ENCODE measurements at regions not wholly inside any gene's neighbourhood (a gene's known extent, or its start where the extent isn't known, plus 50 kb on each side); places are given as distances from the start of the nearest gene placed in this dataset.

DNA sequence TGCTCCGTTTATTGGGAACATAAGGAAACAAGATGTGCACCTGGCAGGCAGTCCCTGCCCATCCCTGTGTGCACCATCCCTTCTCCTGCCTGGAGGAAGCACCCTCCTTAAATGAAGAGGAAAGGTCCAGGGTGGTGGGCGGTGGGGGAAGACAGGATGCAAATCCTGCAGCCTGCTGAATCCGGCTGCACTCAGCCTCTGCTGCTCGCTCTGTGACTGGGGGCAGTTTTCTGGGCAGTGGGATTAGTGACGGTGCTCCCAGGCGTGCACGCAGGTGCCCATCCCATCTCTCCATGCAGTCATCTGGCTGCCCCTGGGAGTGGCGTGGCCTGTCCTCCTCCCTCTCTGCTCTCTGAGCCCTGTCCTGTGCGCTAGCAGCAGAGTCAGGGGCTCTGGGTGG lies 371.3 kb upstream of the MYT1L start:
- no peak for DNase-seq

GRCh38 chr2:2701813-2702212 lies 370.7 kb upstream of the MYT1L start:
- no peak for DNase-seq

DNA sequence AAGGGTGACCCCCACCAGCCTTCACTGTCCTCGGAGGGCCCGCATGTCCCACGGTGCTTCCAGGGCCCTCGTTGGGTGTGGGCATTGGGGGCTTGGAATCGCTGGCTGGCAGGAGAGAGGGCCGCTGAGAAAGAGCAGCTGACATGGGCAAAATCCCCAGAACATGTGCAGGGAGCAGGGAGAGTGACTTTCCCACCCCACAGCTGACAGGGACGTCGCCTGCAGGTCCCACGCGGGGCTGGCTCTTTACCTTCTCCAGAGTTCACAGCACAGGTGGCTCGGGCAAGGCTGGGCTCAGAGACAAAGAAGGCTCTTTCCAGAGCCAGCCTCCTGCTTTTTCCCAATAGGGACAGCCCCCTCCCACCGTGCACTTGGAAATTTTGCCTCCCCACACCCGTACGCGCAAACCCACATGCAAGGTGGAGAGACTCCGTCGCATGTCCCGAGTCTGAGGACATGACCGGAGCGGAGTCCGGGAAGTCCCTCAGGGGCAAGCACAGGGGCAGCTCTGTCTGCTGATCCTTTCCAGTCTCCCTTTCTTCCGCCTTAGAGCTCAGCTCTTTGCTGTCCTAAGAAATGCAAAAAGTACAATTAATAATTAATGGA lies 370.2 kb upstream of the MYT1L start:
- no peak for DNase-seq

- no peak for DNase-seq
Measured at GRCh38 chr2:2699121-2699505, 368.0 kb upstream of the MYT1L start.

GRCh38 chr2:2698182-2699120 lies 367.4 kb upstream of the MYT1L start:
- DNase-seq, result no peak

DNA sequence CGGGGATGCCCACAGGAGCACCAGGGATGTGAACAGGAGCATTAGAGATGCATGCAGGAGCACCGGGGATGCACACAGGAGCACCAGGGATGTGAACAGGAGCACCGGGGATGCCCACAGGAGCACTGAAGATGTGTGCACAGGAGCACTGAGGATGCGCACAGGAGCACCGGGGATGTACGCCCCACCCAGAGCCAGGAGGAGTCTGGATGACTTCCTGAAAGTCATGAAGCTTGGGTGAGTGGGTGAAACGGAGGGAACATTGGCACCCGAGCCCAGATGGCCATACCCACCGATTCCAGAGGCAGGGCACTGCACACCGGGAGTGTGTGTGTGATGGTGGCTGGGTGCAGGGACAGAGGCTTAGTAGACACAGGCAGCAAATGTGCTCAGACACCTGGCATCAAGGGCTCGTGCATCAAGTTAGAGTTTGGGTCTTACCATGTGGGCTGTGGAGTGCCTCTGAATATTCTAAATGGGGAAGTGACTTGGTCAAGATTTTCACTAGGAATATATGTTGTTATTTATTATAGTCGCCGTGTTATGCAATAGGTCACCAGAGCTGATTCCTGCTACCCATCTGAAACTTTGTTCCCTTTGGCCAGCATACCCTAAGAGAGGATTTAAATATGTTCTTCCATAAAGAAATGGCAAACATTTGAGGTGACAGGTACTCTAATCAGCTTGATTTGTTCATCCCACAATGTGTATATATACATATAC lies 365.8 kb upstream of the MYT1L start:
- DNase-seq, result no peak

DNA sequence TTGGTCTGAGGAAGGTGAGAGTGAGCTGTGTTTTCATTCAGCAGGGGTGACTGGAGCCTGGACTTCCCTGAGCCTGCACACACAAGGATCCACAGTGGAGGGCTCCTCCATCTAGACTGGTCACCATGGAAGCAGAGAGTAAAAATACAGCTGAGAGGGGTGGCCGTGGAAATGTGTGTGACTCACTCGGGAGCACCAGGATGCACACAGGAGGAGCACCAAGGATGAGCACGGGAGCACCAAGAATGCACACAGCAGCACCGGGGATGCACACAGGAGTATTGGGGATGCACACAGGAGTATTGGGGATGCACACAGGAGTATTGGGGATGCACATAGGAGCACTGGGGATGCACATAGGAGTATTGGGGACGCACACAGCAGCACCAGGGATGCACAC lies 365.2 kb upstream of the MYT1L start:
- DNase-seq, result no peak

- DNase-seq, result no peak
Measured at GRCh38 chr2:2694746-2695145, 363.7 kb upstream of the MYT1L start.

DNA sequence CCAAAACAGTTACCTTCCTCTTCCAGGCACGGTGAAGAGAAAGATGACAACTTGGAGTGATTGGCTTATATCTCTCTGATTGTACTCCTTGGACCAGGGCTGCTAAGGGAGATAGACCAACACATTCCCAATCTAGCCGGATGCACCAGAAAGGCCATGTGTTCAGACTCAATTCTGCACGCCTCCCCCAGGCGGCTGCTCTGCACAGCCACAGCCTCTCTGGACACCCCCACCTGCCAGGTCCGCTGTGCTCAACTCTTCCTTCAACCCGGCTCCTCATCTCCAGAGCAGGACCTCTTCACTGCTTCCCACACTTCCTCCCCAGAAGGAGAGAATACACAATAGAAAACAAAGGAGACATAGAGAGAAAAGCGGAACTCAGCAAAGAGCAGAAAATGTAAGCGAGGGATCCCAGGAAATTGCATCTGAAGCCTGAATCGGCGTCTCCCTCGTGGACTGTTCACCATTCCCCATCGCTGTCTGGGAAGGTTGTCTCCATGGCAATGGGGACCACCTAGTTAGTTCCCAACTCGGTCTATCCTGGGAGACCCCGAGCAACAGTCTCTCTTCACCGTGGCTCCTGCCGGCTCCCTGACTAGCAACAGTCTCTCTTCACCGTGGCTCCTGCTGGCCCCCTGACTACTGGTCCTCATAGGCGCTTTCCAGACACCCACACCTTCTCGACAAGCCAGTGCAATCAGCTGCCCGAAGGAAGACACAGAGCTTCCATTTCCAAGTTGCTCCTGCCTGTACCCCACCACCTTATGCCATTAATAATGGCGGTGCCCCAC lies 361.7 kb upstream of the MYT1L start:
- DNase-seq, result no peak

GRCh38 chr2:2691419-2691818 lies 360.3 kb upstream of the MYT1L start:
- no peak for DNase-seq

GRCh38 chr2:2690985-2691384 lies 359.9 kb upstream of the MYT1L start:
- no peak for DNase-seq

GRCh38 chr2:2689306-2689705 lies 358.2 kb upstream of the MYT1L start:
- no peak for DNase-seq

DNA sequence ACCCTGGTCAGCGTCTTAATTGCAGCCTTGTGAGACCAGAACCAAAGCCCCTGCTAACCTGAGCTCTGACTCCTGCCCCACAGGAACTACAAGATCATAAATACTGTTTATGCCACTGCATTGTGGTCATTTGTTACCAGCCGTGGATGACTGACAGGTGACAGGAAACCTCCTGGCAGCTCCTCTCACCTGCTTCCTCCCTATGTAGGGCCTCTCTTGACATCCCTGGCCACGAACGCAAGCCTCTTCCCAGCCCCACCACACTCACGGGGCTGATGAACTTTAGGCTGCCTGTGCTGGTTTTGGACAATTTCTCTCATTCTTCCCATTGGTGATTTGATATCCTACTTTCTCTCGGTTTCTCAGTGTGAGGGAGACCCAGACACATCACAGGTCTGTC lies 357.2 kb upstream of the MYT1L start:
- no peak for DNase-seq

DNA sequence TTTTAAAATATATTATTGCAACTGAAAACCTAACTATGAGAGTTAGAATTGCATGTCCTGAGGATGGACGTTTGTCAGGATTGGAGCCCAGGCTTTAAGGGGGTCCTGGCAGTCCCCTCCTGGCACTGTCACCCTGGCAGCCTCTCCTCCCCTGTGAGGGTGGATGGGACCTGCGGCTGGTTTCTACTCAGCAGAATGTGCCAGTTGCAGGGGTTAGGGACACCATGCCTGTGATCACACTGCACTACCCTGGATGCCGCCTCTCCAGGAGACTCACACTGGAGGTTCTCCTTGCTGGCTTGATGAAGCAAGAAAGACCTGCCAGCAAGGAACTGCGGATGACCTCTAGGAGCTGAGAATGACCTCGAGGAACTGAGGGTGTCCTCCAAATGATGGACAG lies 356.7 kb upstream of the MYT1L start:
- no peak for DNase-seq

- DNase-seq, result no peak
Measured at GRCh38 chr2:2686222-2686621, 355.1 kb upstream of the MYT1L start.

- no peak for DNase-seq
Measured at GRCh38 chr2:2683606-2684224, 352.6 kb upstream of the MYT1L start.

DNA sequence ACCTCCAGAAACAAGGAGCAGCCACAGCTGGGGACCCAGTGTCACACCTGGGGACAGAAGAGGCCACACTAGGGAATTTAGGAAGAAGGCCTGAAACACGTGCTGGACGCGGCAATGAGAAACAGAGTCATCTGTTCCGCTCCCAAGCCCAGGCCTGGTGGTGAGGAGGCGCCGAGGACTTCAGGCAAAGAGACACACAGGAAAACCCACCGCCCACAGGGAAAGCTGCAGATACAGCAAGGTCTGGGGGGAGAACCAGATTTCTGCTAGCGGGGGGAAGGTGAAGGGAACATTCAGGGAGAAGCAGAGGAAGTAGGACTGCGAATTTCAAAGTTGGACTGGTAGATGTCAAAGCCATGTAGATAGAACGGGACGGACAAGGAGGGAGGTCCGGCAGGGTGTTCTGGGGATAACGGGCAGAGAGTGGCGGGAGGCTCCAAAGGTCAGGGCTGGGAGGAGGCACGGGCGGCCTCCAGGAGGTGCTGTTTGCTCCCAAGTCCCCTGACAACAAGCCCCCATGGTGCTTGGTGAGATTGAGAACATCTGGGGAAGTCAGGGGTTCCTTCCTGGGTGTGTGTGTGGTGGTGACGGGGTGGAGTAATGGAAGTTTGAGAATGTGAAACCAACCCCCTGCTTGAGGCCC lies 351.7 kb upstream of the MYT1L start:
- DNase-seq, result no peak

GRCh38 chr2:2681711-2682251 lies 350.7 kb upstream of the MYT1L start:
- no peak for DNase-seq

GRCh38 chr2:2681085-2681484 lies 350.0 kb upstream of the MYT1L start:
- DNase-seq, result no peak

DNA sequence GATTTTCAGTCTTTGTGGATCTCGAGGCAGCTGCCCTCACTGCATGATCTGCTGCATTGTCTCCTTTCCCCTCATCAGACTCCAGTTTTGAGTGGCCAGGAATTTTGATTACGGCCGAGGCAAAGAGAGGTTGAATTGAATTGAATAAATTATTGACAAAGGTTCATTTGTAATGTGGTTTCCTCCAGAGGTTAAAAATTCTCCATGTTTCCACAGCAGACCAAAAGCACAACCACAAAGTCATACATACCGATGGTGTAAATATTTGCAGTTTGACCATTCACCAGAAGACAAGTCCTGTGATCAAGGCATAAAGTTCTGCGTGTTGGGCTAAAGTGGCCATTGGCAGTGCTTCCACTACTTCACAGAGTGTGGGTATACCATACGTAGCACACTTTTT lies 343.8 kb upstream of the MYT1L start:
- no peak for DNase-seq

Measured in hypothalamus (tissue), 51 donors.